ENCODE measurements at regions not wholly inside any gene's neighbourhood (a gene's known extent, or its start where the extent isn't known, plus 50 kb on each side); places are given as distances from the start of the nearest gene placed in this dataset.

DNA sequence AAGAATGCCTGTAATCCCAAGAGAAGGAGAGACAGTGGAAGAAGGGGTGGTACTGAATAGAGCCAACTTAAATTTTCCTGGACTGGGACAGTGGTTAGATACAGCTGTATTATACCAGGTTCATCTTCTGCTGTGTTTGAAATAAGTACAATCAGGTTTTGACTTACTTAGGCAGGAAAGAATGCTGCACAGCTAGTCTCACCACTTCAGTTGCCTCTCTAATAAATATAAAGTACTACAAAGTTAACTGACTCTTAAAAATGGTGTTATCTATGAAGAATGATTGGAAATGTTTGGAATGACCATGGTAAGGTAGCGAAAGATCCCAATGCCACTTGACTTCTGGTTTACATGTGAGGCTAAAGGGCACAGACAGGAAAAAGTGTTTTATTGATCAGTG lies 652.1 kb downstream of the NOVA1 start:
- Mint-ChIP-seq H3K27me3 (no peaks in the 10 kb centered on the region), H3K36me3 (ENCODE audit: insufficient read depth) (no peaks in the 10 kb centered on the region), H3K4me3 (ENCODE audit: low read depth) (no peak overlapping the region), H3K27ac (no peak overlapping the region), H3K9me3 (ENCODE audit: low read depth) (no peaks in the 10 kb centered on the region), H3K4me1 (ENCODE audit: low read depth) (peaks cover 13% of the 10 kb centered on the region)
- TF ChIP-seq, protein P1, sequence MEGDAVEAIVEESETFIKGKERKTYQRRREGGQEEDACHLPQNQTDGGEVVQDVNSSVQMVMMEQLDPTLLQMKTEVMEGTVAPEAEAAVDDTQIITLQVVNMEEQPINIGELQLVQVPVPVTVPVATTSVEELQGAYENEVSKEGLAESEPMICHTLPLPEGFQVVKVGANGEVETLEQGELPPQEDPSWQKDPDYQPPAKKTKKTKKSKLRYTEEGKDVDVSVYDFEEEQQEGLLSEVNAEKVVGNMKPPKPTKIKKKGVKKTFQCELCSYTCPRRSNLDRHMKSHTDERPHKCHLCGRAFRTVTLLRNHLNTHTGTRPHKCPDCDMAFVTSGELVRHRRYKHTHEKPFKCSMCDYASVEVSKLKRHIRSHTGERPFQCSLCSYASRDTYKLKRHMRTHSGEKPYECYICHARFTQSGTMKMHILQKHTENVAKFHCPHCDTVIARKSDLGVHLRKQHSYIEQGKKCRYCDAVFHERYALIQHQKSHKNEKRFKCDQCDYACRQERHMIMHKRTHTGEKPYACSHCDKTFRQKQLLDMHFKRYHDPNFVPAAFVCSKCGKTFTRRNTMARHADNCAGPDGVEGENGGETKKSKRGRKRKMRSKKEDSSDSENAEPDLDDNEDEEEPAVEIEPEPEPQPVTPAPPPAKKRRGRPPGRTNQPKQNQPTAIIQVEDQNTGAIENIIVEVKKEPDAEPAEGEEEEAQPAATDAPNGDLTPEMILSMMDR (IDR thresholded peaks at IDR 0.05; ENCODE audit: unreplicated experiment) = no peak
- DNase-seq (ENCODE audit: low spot score, unreplicated experiment) = no peak

DNA sequence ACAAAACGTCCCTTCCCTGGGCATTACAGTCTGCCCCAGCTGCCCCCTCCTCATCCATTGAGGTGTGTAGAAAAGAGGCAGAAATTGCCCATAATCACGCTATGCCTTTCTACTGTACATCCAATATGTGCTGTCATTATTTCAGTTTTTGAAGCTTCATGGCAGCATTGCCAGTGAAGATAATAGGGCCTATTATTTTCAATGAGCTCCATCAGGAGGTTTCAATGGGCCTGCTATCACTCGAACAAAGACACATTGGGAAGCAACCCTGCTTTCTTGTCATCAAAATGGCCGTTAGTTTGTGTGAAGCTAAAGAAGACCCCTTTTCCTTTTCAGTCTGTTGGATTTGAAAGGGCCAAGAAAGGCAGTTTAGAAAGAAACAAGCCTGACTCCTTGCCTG lies 653.8 kb downstream of the NOVA1 start:
- DNase-seq (ENCODE audit: low spot score, unreplicated experiment) = no peak

DNA sequence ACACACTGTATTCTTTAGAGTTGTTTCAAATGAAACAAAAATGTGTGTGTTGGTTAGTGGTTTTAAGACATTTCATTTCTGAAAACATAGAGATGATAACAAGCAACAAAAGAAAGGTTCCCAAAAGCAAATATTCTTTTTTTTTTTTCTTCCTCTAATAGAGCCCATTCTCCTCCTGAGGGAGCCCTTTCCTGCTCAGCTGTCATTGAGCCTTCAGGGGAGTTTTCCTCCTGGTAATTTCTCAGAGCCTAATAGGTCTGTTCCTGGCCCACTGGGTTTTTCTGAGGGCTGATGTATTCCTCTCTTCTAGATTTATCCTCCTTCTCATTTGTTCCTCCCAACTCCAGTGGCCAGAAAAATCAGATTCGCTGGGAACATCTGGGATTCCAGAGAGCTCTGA lies 654.5 kb downstream of the NOVA1 start:
- Mint-ChIP-seq H3K4me3 (ENCODE audit: low read depth) (no peak overlapping the region), H3K4me1 (ENCODE audit: low read depth) (peaks cover 13% of the 10 kb centered on the region), H3K27me3 (no peaks in the 10 kb centered on the region), H3K36me3 (ENCODE audit: insufficient read depth) (no peaks in the 10 kb centered on the region), H3K27ac (no peak overlapping the region), H3K9me3 (ENCODE audit: low read depth) (no peaks in the 10 kb centered on the region)
- TF ChIP-seq, protein P1 (IDR thresholded peaks at IDR 0.05; ENCODE audit: unreplicated experiment) = no peak
- DNase-seq (ENCODE audit: low spot score, unreplicated experiment) = no peak

More for the DNA sequence above, 653.8 kb downstream of the NOVA1 start:
- TF ChIP-seq, protein P1 (IDR thresholded peaks at IDR 0.05; ENCODE audit: unreplicated experiment) = no peak
- Mint-ChIP-seq H3K27me3 (no peaks in the 10 kb centered on the region), H3K36me3 (ENCODE audit: insufficient read depth) (no peaks in the 10 kb centered on the region), H3K4me3 (ENCODE audit: low read depth) (no peak overlapping the region), H3K9me3 (ENCODE audit: low read depth) (no peaks in the 10 kb centered on the region), H3K4me1 (ENCODE audit: low read depth) (peaks cover 13% of the 10 kb centered on the region), H3K27ac (no peak overlapping the region)

GRCh38 chr14:25942090-25942489 lies 655.7 kb downstream of the NOVA1 start:
- Mint-ChIP-seq H3K27me3 (no peaks in the 10 kb centered on the region), H3K4me1 (ENCODE audit: low read depth) (peaks cover 13% of the 10 kb centered on the region), H3K4me3 (ENCODE audit: low read depth) (no peak overlapping the region), H3K9me3 (ENCODE audit: low read depth) (no peaks in the 10 kb centered on the region), H3K36me3 (ENCODE audit: insufficient read depth) (no peaks in the 10 kb centered on the region), H3K27ac (no peak overlapping the region)
- TF ChIP-seq, protein P1 (IDR thresholded peaks at IDR 0.05; ENCODE audit: unreplicated experiment) = no peak
- DNase-seq (ENCODE audit: low spot score, unreplicated experiment) = no peak

- no peaks in the 10 kb centered on the region for H3K27me3 Mint-ChIP-seq
- no peak overlapping the region for H3K4me3 Mint-ChIP-seq (ENCODE audit: low read depth)
- H3K9me3 Mint-ChIP-seq (ENCODE audit: low read depth) = no peaks in the 10 kb centered on the region
- TF ChIP-seq, protein P1 (IDR thresholded peaks at IDR 0.05; ENCODE audit: unreplicated experiment) = no peak
- H3K27ac Mint-ChIP-seq = no peak overlapping the region
- no peaks in the 10 kb centered on the region for H3K36me3 Mint-ChIP-seq (ENCODE audit: insufficient read depth)
- H3K4me1 Mint-ChIP-seq (ENCODE audit: low read depth) = no peaks in the 10 kb centered on the region
- no peak for DNase-seq (ENCODE audit: low spot score, unreplicated experiment)
Observed at GRCh38 chr14:25933731-25934130, 664.1 kb downstream of the NOVA1 start.

All from progenitor cell of endocrine pancreas (in vitro differentiated cells).